HL-60 (cell line): ENCODE measurements at regions not wholly inside any gene's neighbourhood (a gene's known extent, or its start where the extent isn't known, plus 50 kb on each side); places are given as distances from the start of the nearest gene placed in this dataset.

Experiments
- TF ChIP-seq, protein P1 (sequence below): IDR thresholded peaks from one replicate; pipeline ENCODE4 v1.5.1; 2011; ENCODE audit warnings: low read length, control low read depth, inconsistent platforms; ENCODE audit not compliant: insufficient read depth
- TF ChIP-seq, protein P2 (sequence below): IDR thresholded peaks from 2 replicates; pipeline ENCODE4 v1.6.1; 2012; ENCODE audit warnings: low read depth; ENCODE audit not compliant: insufficient replicate concordance

- TF ChIP-seq, protein P1, sequence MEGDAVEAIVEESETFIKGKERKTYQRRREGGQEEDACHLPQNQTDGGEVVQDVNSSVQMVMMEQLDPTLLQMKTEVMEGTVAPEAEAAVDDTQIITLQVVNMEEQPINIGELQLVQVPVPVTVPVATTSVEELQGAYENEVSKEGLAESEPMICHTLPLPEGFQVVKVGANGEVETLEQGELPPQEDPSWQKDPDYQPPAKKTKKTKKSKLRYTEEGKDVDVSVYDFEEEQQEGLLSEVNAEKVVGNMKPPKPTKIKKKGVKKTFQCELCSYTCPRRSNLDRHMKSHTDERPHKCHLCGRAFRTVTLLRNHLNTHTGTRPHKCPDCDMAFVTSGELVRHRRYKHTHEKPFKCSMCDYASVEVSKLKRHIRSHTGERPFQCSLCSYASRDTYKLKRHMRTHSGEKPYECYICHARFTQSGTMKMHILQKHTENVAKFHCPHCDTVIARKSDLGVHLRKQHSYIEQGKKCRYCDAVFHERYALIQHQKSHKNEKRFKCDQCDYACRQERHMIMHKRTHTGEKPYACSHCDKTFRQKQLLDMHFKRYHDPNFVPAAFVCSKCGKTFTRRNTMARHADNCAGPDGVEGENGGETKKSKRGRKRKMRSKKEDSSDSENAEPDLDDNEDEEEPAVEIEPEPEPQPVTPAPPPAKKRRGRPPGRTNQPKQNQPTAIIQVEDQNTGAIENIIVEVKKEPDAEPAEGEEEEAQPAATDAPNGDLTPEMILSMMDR, result no peak
- TF ChIP-seq, protein P2, sequence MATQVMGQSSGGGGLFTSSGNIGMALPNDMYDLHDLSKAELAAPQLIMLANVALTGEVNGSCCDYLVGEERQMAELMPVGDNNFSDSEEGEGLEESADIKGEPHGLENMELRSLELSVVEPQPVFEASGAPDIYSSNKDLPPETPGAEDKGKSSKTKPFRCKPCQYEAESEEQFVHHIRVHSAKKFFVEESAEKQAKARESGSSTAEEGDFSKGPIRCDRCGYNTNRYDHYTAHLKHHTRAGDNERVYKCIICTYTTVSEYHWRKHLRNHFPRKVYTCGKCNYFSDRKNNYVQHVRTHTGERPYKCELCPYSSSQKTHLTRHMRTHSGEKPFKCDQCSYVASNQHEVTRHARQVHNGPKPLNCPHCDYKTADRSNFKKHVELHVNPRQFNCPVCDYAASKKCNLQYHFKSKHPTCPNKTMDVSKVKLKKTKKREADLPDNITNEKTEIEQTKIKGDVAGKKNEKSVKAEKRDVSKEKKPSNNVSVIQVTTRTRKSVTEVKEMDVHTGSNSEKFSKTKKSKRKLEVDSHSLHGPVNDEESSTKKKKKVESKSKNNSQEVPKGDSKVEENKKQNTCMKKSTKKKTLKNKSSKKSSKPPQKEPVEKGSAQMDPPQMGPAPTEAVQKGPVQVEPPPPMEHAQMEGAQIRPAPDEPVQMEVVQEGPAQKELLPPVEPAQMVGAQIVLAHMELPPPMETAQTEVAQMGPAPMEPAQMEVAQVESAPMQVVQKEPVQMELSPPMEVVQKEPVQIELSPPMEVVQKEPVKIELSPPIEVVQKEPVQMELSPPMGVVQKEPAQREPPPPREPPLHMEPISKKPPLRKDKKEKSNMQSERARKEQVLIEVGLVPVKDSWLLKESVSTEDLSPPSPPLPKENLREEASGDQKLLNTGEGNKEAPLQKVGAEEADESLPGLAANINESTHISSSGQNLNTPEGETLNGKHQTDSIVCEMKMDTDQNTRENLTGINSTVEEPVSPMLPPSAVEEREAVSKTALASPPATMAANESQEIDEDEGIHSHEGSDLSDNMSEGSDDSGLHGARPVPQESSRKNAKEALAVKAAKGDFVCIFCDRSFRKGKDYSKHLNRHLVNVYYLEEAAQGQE, result no peak
Measured at GRCh38 chr3:187976365-187976900, 177.5 kb upstream of the LPP start.
